SJCRH30 (cell line): ENCODE measurements at regions not wholly inside any gene's neighbourhood (a gene's known extent, or its start where the extent isn't known, plus 50 kb on each side); places are given as distances from the start of the nearest gene placed in this dataset.

Experiments
- DNase-seq, 2 experiments: peaks; one replicate each; pipeline ENCODE4 v3.0.0-alpha.2; 2015 to 2020
- H3K27ac ChIP-seq: fragments of 250-450 bp; sonication (Bioruptor Pico); 2 replicates; pipeline ENCODE4 v1.5.1; 2020; ENCODE audit warnings: mild to moderate bottlenecking, moderate library complexity
- H3K27me3 ChIP-seq: fragments of 250-450 bp; sonication (Bioruptor Pico); 2 replicates; pipeline ENCODE4 v1.5.1; 2020; ENCODE audit warnings: mild to moderate bottlenecking, moderate library complexity
- H3K36me3 ChIP-seq: fragments of 250-450 bp; sonication (Bioruptor Pico); 2 replicates; pipeline ENCODE4 v1.5.1; 2020; ENCODE audit warnings: mild to moderate bottlenecking, moderate library complexity
- H3K4me1 ChIP-seq: fragments of 250-450 bp; sonication (Bioruptor Pico); 2 replicates; pipeline ENCODE4 v1.5.1; 2020; ENCODE audit warnings: mild to moderate bottlenecking, moderate library complexity
- H3K4me3 ChIP-seq: fragments of 250-450 bp; sonication (Bioruptor Pico); 2 replicates; pipeline ENCODE4 v1.5.1; 2020; ENCODE audit warnings: mild to moderate bottlenecking, moderate library complexity
- H3K9me3 ChIP-seq: fragments of 250-450 bp; sonication (Bioruptor Pico); replicated peaks from 2 replicates; pipeline ENCODE4 v1.5.1; 2020; ENCODE audit warnings: mild to moderate bottlenecking, moderate library complexity

- no peaks in the 10 kb centered on the region for H3K36me3 ChIP-seq
- no peak overlapping the region for H3K4me3 ChIP-seq
- H3K9me3 ChIP-seq, result no peaks in the 10 kb centered on the region
- H3K27ac ChIP-seq, result no peak overlapping the region
- DNase-seq, result no peak
- H3K27me3 ChIP-seq, result no peaks in the 10 kb centered on the region
- no peaks in the 10 kb centered on the region for H3K4me1 ChIP-seq
Observed at GRCh38 chr9:27750566-27750965, 177.3 kb upstream of the C9orf72 start.

GRCh38 chr9:27752069-27752468 lies 178.8 kb upstream of the C9orf72 start:
- Histone ChIP-seq H3K36me3 (no peaks in the 10 kb centered on the region), H3K9me3 (no peaks in the 10 kb centered on the region), H3K27ac (no peak overlapping the region), H3K4me1 (no peaks in the 10 kb centered on the region), H3K27me3 (no peaks in the 10 kb centered on the region), H3K4me3 (no peak overlapping the region)
- no peak for DNase-seq

GRCh38 chr9:27755846-27756245 lies 182.6 kb upstream of the C9orf72 start:
- no peak overlapping the region for H3K4me3 ChIP-seq
- H3K27ac ChIP-seq, result no peak overlapping the region
- no peaks in the 10 kb centered on the region for H3K4me1 ChIP-seq
- no peak for DNase-seq
- no peaks in the 10 kb centered on the region for H3K36me3 ChIP-seq
- no peaks in the 10 kb centered on the region for H3K27me3 ChIP-seq
- no peaks in the 10 kb centered on the region for H3K9me3 ChIP-seq

GRCh38 chr9:27756418-27756817 lies 183.1 kb upstream of the C9orf72 start:
- DNase-seq, result no peak
- Histone ChIP-seq H3K27me3 (no peaks in the 10 kb centered on the region), H3K4me1 (no peaks in the 10 kb centered on the region), H3K9me3 (no peaks in the 10 kb centered on the region), H3K36me3 (no peaks in the 10 kb centered on the region), H3K27ac (no peak overlapping the region), H3K4me3 (no peak overlapping the region)

GRCh38 chr9:27763831-27764230 lies 190.6 kb upstream of the C9orf72 start:
- Histone ChIP-seq H3K4me1 (no peaks in the 10 kb centered on the region), H3K9me3 (no peaks in the 10 kb centered on the region), H3K27me3 (no peaks in the 10 kb centered on the region), H3K4me3 (no peak overlapping the region), H3K36me3 (no peaks in the 10 kb centered on the region), H3K27ac (no peak overlapping the region)
- DNase-seq, result no peak

GRCh38 chr9:27765266-27766072 lies 192.2 kb upstream of the C9orf72 start:
- Histone ChIP-seq H3K4me3 (no peak overlapping the region), H3K27me3 (no peaks in the 10 kb centered on the region), H3K27ac (no peak overlapping the region), H3K4me1 (no peaks in the 10 kb centered on the region), H3K36me3 (no peaks in the 10 kb centered on the region), H3K9me3 (no peaks in the 10 kb centered on the region)
- DNase-seq, result no peak

GRCh38 chr9:27766073-27766835 lies 193.0 kb upstream of the C9orf72 start:
- no peak overlapping the region for H3K4me3 ChIP-seq
- H3K27me3 ChIP-seq, result no peaks in the 10 kb centered on the region
- no peaks in the 10 kb centered on the region for H3K36me3 ChIP-seq
- no peak overlapping the region for H3K27ac ChIP-seq
- no peaks in the 10 kb centered on the region for H3K4me1 ChIP-seq
- DNase-seq, result no peak
- no peaks in the 10 kb centered on the region for H3K9me3 ChIP-seq

GRCh38 chr9:27768781-27769180 lies 195.5 kb upstream of the C9orf72 start:
- Histone ChIP-seq H3K27ac (no peak overlapping the region), H3K36me3 (no peaks in the 10 kb centered on the region), H3K9me3 (no peaks in the 10 kb centered on the region), H3K4me3 (no peak overlapping the region), H3K4me1 (no peaks in the 10 kb centered on the region), H3K27me3 (no peaks in the 10 kb centered on the region)
- DNase-seq, result no peak

- Histone ChIP-seq H3K4me1 (no peaks in the 10 kb centered on the region), H3K4me3 (no peak overlapping the region), H3K36me3 (no peaks in the 10 kb centered on the region), H3K9me3 (no peaks in the 10 kb centered on the region), H3K27me3 (no peaks in the 10 kb centered on the region), H3K27ac (no peak overlapping the region)
- no peak for DNase-seq
Observed at GRCh38 chr9:27770541-27770940, 197.3 kb upstream of the C9orf72 start.

- no peaks in the 10 kb centered on the region for H3K4me1 ChIP-seq
- no peak overlapping the region for H3K4me3 ChIP-seq
- H3K27me3 ChIP-seq, result no peaks in the 10 kb centered on the region
- no peaks in the 10 kb centered on the region for H3K36me3 ChIP-seq
- H3K9me3 ChIP-seq, result no peaks in the 10 kb centered on the region
- peak; percentile 9 to 21 for DNase-seq
- no peak overlapping the region for H3K27ac ChIP-seq
Observed at GRCh38 chr9:27771803-27772545, 198.7 kb upstream of the C9orf72 start.

- DNase-seq, result peak in 1 of 2 experiments; percentile 3
- no peaks in the 10 kb centered on the region for H3K9me3 ChIP-seq
- H3K27ac ChIP-seq, result no peak overlapping the region
- no peak overlapping the region for H3K4me3 ChIP-seq
- no peaks in the 10 kb centered on the region for H3K4me1 ChIP-seq
- H3K27me3 ChIP-seq, result no peaks in the 10 kb centered on the region
- H3K36me3 ChIP-seq, result no peaks in the 10 kb centered on the region
Observed at GRCh38 chr9:27784847-27785713, 211.8 kb upstream of the C9orf72 start.

GRCh38 chr9:27785714-27786100 lies 212.4 kb upstream of the C9orf72 start:
- DNase-seq, result no peak
- Histone ChIP-seq H3K27me3 (no peaks in the 10 kb centered on the region), H3K27ac (no peak overlapping the region), H3K36me3 (no peaks in the 10 kb centered on the region), H3K4me3 (no peak overlapping the region), H3K4me1 (no peaks in the 10 kb centered on the region), H3K9me3 (no peaks in the 10 kb centered on the region)

- H3K4me3 ChIP-seq, result no peak overlapping the region
- H3K27ac ChIP-seq, result no peak overlapping the region
- no peaks in the 10 kb centered on the region for H3K9me3 ChIP-seq
- peak in 1 of 2 experiments; percentile 7 for DNase-seq
- no peaks in the 10 kb centered on the region for H3K4me1 ChIP-seq
- H3K27me3 ChIP-seq, result no peaks in the 10 kb centered on the region
- no peaks in the 10 kb centered on the region for H3K36me3 ChIP-seq
Observed at GRCh38 chr9:27787891-27788290, 214.6 kb upstream of the C9orf72 start.

GRCh38 chr9:27791311-27791710 lies 218.0 kb upstream of the C9orf72 start:
- no peaks in the 10 kb centered on the region for H3K4me1 ChIP-seq
- no peaks in the 10 kb centered on the region for H3K9me3 ChIP-seq
- no peaks in the 10 kb centered on the region for H3K27me3 ChIP-seq
- DNase-seq, result peak; percentile 8 to 54
- H3K36me3 ChIP-seq, result no peaks in the 10 kb centered on the region
- H3K27ac ChIP-seq, result no peak overlapping the region
- H3K4me3 ChIP-seq, result no peak overlapping the region
